Left ventricle myocardium superior (tissue), 1 donor: ENCODE measurements at regions not wholly inside any gene's neighbourhood (a gene's known extent, or its start where the extent isn't known, plus 50 kb on each side); places are given as distances from the start of the nearest gene placed in this dataset.
"Not testable (repeated sequence)": the region's sequence is repeated elsewhere in the genome, so short reads cannot be mapped to it uniquely, and the experiment has no call there.

Experiments
- ATAC-seq: fragments of 200-7000 bp; cut with Tn5 transposase; one replicate; pipeline ENCODE4 v1.9.1; 2020; ENCODE audit warnings: mild to moderate bottlenecking, moderate library complexity
- DNase-seq: peaks from one replicate; pipeline ENCODE4 v3.0.0-alpha.2; 2020
- intact Hi-C: fragments of 100-400 bp; cut with micrococcal nuclease; formaldehyde crosslinking; loops from one replicate; pipeline ENCODE4 v1.11.0; 2022
- donor health status: DM: no; HTN: yes; CAD: no; lungs with severe emphysema.

DNA sequence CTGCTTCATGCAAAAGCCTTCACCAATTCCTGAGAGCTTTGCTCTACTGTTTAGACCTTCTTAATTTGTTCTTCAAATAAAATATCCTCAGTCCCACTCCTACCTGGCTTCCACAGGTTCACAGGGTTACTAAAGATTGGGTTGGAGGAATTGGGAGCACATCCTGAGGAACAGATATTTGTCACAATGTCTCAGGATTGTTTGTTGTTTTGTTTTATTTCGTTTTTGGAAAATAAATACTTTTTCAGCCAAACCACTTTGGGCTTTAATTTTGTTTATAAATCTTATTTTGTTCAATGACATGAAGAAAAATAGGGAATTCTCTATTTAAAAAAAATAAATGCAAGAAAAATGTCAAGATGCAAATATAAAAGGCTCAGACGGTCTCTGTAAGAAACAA is 249.0 kb downstream of the MEF2C start:
- intact Hi-C loops: no loop called here
- ATAC-seq (no peak), DNase-seq (no peak)

DNA sequence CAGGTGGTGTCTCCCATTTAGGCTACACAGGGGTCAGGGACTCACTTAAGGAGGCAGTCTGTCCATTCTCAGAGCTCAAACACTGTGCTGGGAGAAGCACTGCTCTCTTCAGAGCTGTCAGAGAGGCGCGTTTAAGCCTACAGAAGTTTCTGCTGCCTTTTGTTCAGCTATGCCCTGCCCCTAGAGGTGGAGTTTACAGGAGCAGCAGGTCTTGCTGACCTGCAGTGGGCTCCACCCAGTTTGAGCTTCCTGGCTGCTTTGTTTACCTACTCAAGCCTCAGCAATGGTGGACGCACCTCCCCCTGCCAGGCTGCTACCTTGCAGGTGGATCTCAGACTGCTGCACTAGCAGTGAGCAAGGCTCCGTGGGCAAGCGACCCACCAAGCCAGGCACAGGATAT is 260.1 kb downstream of the MEF2C start:
- intact Hi-C loops, DNase-seq, ATAC-seq: not testable (repeated sequence)

DNA sequence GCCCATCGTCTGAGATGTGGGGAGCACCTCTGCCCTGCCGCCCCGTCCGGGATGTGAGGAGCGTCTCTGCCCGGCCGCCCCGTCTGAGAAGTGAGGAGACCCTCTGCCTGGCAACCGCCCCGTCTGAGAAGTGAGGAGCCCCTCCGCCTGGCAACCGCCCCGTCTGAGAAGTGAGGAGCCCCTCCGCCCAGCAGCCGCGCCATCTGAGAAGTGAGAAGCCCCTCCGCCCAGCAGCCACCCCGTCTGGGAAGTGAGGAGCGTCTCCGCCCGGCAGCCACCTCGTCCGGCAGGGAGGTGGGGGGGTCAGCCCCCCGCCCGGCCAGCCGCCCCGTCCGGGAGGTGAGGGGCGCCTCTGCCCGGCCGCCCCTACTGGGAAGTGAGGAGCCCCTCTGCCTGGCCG is 267.2 kb downstream of the MEF2C start:
- not testable (repeated sequence) for DNase-seq, ATAC-seq

DNA sequence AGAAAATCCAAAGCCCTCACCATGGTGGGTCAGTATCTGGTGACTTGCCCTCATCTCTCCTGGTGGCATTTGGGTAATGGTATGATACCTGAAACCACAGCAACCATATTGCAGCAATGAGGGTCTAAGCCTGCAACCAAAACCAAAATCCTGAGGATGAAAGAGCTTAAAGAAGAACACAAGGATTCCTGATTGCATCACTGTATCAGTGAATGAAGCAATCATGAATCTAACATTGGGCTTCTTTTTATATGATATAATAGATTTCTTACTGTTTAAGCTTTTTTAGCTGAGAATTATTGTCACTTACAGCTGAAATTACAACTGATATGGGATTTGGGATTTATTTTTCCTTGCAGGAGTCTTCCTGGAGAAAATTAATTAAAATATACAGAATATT is 269.9 kb downstream of the MEF2C start:
- ATAC-seq: no peak
- DNase-seq: no peak
- intact Hi-C loops: no loop called here

More for the DNA sequence above, 267.2 kb downstream of the MEF2C start:
- intact Hi-C loops: not testable (repeated sequence)

DNA sequence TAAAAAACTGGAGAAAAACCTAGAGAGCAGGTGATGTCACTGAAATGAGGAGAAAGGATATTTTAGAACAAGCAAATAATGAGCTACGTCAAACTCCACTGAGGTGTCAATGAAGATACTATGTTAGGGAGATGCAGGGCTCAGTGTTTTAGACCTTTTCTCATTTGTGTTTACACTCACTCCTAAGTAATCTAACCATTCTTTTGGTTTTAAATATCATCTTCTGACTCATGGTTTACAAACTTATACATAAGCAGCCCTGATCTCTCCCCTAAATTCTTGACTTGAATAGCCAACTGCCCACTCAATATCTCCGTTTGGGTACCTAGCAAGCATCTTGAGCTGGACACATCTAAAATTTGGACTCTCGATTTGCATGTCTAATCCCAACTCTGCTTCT is 272.4 kb downstream of the MEF2C start:
- no peak for DNase-seq
- intact Hi-C loops: no loop called here
- no peak for ATAC-seq

DNA sequence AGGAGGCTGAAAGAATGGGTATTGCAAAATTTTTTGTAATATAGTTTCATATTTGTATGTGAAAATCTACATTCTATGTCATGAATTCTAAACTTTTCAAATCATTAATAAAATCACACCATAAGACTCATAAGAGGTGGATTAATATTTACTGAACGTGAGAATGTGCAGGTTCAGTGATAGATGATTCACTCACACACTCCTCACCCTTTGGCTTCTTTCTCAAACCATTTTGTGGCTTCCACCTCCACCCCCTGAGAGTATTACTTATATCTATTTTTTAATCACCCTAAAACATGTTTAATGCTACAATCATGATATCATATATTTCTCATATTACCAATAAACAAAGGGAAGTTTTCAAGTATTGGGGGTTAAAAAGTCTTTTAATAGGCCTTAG is 275.5 kb downstream of the MEF2C start:
- ATAC-seq (no peak), DNase-seq (no peak)
- intact Hi-C loops: no loop called here

DNA sequence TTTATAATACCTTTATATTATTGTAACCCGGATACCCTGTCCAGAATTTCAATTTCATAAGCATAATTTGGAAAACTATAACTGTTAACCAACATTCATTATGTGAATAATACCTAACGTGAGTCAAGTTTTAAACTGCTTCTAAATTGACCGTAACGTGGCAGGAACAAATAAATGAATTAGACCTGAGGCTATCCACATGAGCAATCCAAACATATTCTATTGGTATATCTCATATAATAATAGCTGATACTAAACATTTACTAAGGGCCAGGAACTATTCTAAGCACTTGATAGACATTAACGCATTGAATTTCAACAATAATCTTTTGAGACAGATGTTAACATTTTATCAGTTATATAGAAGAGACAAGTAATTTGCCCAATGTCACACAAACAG is 276.4 kb downstream of the MEF2C start:
- DNase-seq (no peak), ATAC-seq (no peak)
- intact Hi-C loops: no loop called here

DNA sequence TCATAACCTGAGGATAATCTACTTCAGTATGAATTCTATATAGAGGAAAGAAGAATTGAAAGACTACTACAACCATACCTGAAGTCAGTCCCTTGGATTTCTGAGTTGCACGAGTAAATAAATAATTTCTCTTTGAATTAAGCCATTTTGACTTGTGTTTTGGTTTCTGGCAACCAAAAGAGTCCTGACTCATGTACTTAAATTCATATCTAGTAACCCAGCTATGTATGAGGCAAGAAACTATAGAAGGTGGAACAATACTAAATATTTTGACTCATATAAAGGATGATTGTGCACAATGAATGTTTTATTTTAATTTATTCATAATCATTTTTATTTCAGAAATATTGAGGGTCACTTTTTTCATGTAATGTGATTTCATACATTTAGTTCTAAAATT is 276.8 kb downstream of the MEF2C start:
- intact Hi-C loops: no loop called here
- ATAC-seq (no peak), DNase-seq (no peak)

DNA sequence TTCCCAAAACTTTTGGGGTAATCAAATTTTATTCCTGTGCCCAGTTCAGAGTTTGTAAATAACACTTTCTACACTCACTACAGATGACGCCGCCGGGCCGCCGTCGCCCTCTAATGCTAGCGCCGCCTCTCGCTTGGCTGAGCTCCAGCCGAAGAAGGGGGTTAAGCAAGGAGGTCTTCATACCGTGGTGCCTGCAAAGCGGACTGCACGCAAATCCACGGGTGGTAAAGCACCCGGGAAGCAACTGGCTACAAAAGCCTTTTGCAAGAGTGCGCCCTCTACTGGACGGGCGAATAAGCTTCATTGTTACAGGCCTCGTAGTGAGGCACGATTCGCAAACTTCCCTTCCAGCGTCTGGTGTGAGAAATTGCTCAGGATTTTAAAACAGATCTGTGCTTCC is 280.4 kb downstream of the MEF2C start:
- intact Hi-C loops: no loop called here
- DNase-seq (no peak), ATAC-seq (no peak)

DNA sequence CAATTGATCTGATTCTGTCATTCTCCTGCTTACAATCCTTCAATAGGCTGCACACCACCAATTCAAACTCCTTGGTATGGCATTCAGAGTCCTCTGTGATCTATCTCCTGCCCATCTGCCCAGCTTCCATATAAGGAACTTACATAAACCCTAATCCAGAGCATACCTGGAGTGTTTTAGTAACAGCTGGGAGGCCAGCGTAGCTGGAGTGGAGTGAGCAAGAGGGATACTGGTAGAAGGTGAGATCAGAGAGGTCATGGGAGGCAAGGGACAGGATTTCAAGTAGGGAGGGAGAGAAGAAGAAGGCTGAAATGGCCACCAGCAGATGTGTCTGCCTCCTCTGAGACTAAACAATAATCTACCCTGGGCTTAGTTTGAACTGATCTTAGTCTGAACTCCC is 288.5 kb downstream of the MEF2C start:
- DNase-seq (no peak), ATAC-seq (no peak)
- intact Hi-C loops: no loop called here

DNA sequence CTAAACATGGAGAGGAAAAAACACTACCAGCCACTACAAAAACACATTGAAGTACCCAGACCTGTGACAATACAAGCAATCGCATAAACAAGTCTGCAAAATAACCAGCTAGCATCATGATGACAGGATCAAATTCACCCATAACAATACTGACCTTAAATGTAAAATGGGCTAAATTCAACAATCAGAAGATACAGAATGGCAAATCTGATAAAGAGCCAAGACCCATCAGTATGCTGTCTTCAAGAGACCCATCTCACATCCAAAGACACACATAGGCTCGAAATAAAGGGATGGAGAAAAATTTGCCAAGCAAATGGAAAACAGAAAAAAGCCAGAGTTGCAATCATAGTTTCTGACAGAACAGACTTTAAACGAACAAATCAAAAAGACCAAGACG is 294.4 kb downstream of the MEF2C start:
- no peak for ATAC-seq
- intact Hi-C loops: no loop called here

DNA sequence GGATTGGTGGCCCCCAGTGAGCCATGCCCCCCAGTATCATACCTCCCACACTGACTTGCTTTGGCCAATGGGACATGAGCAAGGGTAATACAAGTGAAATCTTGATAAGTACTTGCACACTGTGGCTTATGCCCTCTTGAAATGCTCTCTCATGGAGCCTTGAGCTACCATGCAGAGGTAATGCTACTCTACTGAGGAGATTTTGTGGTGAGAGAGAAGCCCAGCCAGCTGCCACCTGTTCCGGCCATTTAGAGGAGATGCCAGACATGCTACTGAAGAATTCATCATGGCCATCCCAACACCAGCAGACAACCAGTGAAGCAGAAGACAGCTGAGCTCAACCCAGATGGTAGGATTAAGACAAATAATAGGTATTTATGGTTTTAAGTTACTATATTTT is 299.5 kb downstream of the MEF2C start:
- ATAC-seq: no peak
- no peak for DNase-seq
- intact Hi-C loops: no loop called here

More for the DNA sequence above, 294.4 kb downstream of the MEF2C start:
- DNase-seq: no peak

DNA sequence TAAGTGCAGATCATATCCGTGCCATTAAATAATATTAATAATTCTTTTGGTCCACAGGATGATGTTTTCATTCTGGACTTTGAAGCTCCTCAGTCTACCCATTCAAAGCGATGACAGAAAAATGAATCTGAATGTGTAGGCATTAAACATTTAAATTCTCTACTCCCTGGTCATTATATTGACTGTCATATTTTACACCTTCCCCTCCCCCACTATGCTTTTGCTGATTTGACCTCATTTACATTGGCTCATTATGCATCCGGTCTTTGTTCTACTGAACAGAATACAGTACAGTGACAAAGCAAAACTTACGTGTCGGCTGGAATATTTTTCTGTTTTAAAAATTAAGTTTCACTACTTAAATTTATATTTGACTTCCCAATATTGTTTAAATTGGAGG is 289.7 kb upstream of the TMEM161B start:
- intact Hi-C loops: no loop called here
- ATAC-seq (no peak), DNase-seq (no peak)

DNA sequence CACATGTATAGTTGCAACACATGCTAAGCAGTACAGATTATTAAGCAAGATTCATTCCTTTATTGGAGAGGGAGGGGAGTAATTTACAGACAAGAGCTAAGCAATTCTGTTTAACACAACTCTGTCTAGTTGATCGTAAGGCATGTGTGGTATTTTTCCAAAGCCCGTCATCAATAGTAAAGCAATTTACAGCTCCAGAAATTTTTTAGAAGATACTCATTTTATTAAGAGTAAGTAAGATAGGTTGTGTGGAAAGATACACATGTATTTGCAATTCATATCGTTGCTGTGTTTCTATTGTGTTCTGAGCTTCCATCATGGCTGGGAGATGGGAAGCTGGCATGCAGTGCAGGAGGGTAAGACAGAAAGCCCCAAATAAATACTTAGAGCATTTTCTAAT is 289.2 kb upstream of the TMEM161B start:
- ATAC-seq (no peak), DNase-seq (no peak)
- intact Hi-C loops: no loop called here

DNA sequence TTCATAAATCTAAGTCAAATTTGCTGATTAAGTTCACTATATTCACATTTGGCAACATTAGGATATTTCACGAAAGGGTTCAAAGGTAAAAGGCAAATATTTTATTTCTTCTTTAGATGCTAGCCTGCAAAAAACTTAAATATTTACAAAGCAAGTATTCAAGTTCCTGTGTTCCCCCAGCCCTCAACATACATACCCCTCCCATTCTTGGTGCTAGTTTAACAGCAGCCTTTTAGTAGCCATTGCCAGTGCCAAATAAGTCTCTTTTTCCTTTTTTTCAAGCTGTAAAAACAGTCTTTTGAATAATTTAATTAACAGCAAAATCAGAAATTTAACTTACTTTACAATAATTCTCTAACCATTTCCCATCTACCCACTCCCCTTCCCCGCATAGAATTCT is 288.5 kb upstream of the TMEM161B start:
- no peak for ATAC-seq
- no peak for DNase-seq
- intact Hi-C loops: no loop called here

DNA sequence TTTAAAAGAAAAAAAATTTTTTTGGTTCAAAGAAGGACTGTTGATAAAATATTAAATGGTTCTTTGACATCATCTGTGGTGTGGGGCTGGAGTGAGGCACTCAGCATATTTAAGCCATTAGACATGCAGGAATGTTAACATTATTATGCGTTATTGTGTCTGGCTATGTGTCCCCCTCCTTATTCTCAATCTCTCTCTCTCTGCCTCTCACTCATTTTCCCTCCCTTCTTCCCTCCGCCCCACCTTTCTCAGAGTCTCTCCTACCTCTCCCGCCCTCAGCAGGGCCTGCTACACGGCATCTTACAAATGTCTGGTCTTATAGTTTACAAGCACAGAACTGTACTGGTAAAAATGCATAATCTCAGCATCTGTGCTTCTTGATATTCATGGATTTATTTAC is 287.8 kb upstream of the TMEM161B start:
- DNase-seq (no peak), ATAC-seq (no peak)
- intact Hi-C loops: no loop called here

DNA sequence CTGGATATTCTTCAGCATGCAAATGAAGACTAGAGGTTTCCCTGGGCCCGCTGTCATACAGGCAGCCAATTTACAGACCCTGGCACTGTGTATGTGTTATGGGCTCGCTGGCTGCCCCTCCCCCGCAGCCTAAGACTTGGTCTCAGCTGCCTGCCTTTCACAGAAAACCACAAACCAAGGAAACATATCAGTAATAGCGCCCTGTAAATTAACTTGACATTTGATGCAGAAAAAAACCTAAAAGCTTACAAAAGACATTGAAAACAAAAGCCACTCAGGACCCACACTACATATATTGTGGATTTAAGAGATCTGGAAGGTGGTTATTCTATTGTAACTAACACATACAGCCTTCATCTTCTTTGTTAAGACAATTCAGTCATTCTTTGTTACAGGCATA is 287.0 kb upstream of the TMEM161B start:
- ATAC-seq (no peak), DNase-seq (no peak)
- intact Hi-C loops: no loop called here

DNA sequence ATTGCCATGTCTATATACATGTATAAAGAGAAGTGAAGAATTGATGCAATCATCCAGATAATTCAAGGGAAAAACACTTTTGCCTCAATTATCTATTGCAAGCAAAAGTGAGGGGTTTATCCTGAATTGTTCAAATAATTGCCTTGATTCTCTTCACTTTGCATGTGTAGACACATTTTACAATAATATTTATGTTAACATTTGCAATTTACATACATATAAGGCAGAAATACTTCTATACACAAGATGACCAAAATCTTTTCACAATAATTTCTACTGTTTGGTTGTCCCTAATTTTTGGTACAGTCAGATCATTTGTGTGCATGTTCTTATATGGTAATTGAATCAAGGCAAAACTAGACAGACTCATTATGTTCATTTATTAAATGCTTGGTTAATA is 285.3 kb upstream of the TMEM161B start:
- intact Hi-C loops: no loop called here
- DNase-seq (no peak), ATAC-seq (no peak)

DNA sequence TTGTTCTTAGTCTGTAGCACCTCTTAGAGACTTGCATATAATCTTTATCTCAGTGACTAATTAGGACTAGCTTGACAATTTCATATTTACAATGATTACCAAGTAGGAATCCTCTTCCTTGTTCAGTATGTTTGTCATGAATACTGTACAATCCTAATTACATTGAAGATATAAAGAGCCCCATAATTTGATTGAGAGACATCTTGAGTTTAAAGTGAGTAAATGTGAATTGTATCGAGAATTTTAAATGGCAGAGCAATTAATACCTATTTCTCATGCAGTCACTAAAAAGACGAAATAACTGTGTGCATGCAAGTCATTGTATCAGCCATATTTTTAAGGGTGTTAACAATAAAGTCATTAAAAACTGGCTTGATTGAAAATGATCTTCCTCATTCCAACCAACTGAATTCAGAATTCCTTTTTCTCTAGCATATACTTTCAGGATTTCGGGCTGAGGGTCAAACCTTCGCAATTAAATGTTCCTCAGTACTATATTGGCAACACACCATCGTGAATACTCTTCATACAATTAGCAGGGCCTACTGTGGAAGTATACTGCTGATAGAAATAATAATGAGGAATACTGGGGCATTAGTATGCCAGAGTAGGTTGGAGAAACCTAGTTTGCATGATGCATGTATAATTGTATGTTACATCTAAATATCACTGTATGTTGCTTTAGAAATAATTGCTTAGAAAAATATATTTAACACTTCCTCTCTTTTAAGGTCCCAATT is 284.7 kb upstream of the TMEM161B start:
- DNase-seq: no peak
- no peak for ATAC-seq
- intact Hi-C loops: no loop called here

DNA sequence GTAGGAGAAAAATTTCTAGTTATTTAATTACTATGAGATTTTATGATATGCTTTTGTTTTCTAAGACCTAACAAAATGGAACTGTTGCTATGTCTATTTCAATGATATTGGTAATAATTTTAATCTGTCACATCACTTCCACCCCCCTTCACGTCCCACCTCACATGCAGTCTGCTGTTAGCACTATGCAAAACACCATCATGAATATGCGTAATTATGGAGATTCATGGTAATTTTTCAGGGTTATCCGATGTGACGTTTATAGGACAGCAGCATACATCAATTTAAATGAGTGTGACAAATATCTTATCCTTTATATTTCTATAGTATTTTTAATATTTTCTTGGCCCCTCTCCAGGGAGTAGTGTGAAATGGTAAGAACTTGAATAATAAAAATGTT is 283.8 kb upstream of the TMEM161B start:
- ATAC-seq (no peak), DNase-seq (no peak)
- intact Hi-C loops: no loop called here

DNA sequence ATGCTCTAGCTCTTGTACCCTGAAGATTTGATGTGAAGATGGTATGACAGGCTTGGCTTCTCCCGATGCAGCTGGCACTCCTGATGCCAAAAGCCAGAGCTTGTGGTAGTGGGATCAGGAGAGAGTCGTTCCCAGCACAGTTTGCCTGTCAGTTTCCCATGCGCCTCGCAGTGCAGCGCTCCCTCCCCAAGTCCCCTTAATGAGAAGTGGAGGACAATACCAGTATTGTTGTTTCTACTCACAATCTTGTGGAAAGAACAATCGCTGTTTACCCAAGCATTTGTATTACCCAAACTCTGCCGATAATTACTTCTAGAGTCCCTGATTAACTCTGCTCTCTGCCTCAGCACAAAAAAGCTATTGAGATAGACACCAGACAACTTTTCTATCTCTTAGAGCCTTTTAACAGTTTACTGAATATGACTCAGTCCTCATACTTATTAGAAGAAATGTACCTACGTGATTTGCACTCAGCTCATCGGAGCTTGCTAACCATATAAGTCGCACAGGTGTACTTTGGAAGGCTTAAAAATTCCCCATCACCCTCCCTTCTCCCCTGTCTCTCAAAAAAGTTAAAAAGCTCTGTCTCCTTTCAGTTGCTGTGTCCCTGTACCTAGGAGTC is 283.2 kb upstream of the TMEM161B start:
- ATAC-seq (no peak), DNase-seq (no peak)
- intact Hi-C loops: no loop called here
